CD1c-positive myeloid dendritic cell (primary cell): ENCODE measurements at regions not wholly inside any gene's neighbourhood (a gene's known extent, or its start where the extent isn't known, plus 50 kb on each side); places are given as distances from the start of the nearest gene placed in this dataset.
"Not testable (repeated sequence)": the region's sequence is repeated elsewhere in the genome, so short reads cannot be mapped to it uniquely, and the experiment has no call there.

Experiments used
- DNase-seq: peaks from one replicate; pipeline ENCODE4 v3.0.0-alpha.2; 2016; ENCODE audit errors: extremely low spot score

GRCh38 chr2:138390316-138390945 is 111.1 kb upstream of the SPOPL start:
- DNase-seq, result no peak

DNA sequence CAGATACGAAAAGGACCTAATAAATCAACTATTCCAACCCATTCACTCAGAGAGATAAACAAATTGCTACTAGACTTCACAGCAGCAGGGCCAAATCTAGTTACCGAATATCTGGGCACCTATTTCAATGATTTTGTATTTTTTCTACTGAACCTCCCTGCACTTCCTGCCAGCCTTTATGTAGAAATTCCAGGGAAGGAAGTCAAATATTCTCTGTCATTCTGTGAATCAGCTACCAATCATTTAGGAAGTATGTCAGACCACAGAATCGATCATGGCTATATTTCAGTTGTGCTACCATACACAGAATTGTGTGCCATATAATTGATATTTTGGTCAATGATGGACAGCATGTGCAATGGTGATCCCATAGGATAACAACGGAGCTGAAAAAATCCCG is 109.6 kb upstream of the SPOPL start:
- DNase-seq, result no peak

DNA sequence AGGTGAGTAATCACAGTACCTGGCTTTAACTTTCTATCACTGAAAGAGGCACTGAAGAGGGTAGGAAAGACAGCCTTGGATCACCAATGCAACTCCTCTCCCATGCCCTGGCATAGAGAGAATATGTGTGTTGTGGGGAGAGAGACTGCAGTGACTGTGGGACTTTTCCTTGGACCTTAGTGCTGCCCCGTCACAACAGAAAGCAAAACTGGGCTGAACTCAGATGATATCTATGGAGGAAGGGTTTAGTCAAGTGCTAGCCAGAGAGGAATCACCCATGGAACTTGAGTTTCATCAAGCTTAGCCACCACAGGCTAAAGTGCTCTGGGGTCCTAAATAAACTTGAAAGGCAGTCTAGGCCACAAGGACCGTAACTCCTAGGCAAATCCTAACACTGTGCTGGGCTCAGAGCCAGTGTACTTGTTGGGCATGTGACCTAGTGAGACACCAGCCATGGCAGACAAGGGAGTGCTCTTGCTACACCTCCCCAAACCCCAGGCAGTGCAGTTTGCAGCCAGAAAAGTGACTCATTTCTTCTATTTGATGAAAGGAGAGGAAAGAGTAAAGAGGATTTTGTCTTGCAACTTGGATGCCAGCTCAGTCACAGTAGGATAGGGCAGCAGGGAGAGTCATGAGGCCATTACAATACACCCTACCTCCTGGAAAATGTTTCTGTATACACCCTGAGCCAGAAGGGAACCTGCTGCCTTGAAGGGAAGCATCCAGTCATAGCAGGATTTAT is 105.8 kb upstream of the SPOPL start:
- DNase-seq, result no peak

DNA sequence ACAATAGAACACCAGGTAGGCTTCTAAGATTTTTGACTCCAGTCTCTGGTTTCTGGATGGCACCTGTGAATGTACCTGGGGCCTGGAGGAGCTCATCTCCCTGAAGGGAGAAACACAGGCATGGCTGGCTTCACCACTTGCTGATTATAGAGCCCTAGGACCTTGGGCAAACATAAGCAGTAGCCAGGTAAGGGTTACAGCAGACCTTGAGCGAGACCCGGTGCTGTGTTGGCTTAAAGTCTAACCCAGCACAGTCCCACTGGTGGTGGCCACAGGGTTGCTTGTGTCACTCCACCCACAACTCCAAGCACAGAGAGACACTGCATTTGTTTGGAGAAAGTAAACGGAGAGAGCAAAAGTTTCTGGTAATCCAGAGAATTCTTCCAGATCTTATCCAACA is 104.7 kb upstream of the SPOPL start:
- DNase-seq, result no peak

DNA sequence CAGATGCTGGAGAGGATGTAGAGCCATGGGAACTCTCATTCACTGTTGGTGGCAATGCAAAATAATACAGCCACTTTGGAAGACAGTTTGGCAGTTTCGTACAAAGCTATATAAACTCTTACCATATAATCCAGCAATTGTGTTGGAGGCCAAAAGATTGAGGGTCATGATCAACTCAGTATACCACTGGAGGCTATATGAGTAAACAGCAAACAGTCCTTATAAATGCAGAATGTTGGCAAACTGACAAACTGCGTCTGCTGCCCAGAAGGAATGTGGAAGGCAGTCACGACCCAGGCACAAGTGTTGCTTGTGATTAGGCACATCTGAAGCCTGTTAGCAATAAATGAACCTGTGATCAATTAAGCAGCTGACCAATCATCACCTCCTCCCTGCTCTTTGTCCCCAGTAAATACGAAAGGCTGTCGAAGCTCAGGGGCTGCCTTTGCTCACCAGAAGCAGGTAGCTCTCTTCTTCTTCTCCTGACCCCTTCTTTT is 98.1 kb upstream of the SPOPL start:
- no peak for DNase-seq

DNA sequence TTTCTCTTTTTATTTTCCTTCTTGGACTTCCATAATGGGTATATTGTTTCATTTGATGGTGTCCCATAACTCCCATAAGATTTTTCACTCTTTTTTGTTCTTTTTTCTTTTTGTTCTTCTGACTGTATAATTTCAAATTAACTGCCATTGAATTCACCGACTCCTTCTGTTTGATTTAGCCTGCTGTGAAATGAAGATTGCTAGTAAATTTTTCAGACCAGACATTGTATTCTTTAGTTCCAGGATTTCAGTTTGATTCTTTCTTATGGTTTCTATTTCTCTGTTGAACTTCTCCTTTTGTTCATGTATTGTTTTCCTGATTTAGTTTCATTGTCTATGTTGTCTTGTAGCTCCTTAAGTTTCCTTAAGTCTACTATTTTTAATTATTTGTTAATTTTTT is 87.6 kb upstream of the SPOPL start:
- no peak for DNase-seq

GRCh38 chr2:138415985-138416384 is 85.6 kb upstream of the SPOPL start:
- DNase-seq, result no peak

DNA sequence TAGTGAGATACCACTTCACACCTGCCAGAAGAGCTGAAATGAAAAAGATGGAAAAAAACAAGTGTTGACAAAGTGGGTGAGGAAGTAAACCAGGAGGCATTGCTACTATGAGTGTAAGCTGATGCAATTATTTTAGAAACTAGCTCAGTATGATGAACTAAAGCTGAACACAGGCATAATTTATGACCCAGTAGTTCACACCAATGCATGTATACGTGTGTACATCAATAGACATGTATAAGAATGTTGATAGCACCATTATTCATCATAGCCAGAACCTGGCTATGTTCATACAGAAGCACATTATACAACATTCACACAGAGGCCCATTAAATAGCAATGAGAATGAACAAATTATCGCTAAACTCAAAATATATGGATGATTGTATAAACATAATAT is 83.1 kb upstream of the SPOPL start:
- DNase-seq, result no peak

- DNase-seq, result no peak
These were observed 80.1 kb upstream of the SPOPL start for GRCh38 chr2:138421315-138421970.

DNA sequence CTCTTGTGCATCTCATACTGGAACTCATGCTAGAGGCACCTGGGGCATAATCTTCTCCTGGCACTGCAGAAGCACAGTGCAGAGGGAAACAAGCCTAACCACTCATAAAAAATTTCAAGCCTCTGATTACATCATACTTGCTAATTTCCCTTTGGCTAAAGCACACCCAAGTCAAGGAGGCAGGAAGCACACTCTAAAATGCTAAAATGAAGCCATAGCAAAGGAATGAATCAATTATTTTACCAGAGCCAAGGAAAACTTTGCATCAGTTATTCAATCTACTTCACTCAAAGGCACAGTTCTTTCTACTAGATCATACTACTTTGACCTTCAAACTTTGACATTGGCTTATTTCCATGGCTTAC is 79.6 kb upstream of the SPOPL start:
- no peak for DNase-seq

- DNase-seq, result no peak
These were observed 78.4 kb upstream of the SPOPL start for GRCh38 chr2:138423198-138423597.

GRCh38 chr2:138423745-138424144 is 77.8 kb upstream of the SPOPL start:
- no peak for DNase-seq

DNA sequence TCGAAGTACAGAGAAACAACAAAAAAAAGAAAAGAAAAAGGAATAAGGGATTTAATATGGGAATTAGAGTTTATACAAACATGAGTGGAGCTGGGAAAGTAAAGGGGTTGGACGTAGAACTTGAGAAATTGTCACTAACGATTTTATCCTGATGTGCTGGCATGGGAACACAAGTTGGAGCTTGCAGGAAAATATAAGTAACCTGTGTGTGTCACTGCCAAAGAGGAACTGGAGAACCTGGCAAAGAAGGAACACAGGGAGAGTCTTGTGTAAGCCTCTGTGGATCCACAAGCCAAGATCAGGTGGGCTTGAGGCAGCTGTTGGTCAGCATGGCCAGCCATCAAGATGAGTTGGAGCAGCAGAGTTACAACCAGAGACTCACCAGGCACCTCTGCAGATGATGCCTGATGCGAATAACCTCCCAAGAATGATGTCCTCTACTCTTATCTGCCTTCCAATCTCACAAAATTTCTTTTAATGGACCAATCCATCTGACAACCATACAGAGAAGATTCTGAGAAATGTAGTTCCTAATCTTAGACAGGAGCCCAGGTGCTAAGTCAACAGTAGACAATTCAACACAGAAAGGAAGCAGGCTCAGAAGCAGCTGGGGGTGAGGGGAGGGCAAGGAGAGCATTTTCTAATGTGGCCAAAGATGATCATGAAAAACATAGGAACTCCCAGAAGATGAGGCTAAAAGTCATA is 77.0 kb upstream of the SPOPL start:
- DNase-seq, result no peak

DNA sequence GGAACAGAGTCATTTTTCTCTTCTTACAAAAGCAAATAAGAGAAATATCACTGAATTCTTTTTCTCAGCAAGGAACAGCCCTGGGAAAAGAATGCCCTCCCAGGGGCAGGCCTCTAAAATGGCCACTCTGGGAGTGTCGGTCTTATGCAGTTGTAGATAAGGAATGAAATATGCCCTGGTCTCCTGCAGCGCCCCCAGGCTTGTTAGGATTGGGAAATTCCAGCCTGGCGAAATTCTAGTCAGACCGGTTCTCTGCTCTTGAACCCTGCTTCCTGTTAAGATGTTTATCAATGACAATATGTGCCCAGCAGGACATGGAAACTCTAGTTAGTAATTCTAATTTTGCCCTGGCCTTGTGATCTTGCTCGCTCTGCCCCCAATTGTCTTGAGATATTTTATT is 75.5 kb upstream of the SPOPL start:
- DNase-seq, result not testable (repeated sequence)

DNA sequence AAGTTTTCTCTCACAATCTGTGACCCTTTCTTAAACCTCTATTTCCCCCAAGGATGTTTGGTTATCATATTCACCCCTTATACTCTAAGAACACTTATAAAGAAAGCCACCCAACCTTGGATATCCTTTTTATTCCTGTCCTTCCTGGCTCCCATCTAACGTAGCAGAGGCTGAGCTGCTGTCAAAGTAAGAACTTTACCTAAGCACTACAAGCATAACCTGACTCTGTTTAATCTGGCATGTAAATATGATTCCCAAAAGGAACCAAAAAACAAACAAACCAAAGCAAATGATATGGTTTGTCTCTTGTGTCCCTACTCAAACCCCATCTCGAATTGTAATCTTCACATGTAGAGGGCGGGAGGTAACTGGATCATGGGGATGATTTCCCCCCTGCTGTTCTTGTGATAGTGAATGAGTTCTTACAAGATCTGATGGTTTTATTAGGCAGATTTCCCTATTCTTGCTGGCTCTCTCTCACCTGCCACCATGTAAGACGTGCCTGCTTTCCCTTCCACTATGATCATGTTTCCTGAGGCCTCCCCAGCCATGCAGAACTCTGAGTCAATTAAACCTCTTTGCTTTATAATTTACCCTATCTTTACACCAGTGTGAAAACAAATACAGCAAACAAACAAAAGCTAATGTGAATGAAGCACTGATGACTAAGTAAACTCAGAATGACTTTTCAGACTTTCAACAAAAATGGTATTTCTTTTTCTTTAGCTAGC is 72.7 kb upstream of the SPOPL start:
- no peak for DNase-seq

GRCh38 chr2:138430181-138430580 is 71.4 kb upstream of the SPOPL start:
- DNase-seq, result no peak

GRCh38 chr2:138432971-138433370 is 68.6 kb upstream of the SPOPL start:
- DNase-seq, result no peak

GRCh38 chr2:138433995-138434951 is 67.3 kb upstream of the SPOPL start:
- no peak for DNase-seq

- DNase-seq, result no peak
These were observed 65.9 kb upstream of the SPOPL start for GRCh38 chr2:138435701-138436100.

DNA sequence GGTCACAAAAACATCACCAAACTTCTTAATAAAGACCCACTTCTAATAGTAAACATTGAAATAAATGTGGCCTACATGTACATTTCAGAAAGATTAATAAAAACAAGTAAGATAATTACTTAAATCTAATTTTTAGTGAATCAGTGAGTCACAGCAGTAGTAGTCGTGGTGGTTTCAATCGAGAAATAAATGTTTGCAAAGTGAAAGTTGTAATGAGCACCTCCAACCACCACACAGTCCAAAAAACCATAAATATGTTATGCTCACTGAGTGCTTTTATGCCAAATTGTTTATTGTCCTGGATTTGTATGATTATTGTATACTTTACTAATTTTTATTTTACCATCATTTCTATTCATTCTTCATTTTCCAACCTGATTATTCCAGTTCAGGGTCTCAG is 61.8 kb upstream of the SPOPL start:
- no peak for DNase-seq

DNA sequence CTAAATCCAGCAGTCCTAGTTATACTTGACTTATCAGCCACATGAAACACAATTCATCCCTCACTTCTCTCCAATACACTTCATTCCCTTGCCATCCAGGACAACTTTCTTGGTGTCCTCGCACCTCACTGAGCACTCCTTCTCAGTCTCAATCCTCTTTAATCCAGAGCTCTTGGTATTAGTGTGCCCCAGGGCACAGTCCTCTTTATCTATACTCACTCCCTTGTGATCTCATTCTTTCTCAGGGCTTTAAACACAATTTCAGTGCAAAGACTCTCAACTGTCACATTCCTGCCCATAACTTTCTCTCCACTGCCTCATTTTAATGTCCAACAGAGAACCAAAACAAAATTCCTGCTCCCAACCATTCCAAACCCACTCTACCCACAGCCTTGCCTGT is 60.8 kb upstream of the SPOPL start:
- DNase-seq, result no peak
